CD4-positive, alpha-beta T cell (primary cell): ENCODE measurements at regions not wholly inside any gene's neighbourhood (a gene's known extent, or its start where the extent isn't known, plus 50 kb on each side); places are given as distances from the start of the nearest gene placed in this dataset.

Experiments
- ATAC-seq: fragments of 200-7000 bp; cut with Tn5 transposase; one replicate; pipeline ENCODE4 v1.10.0; 2022; ENCODE audit warnings: mild to moderate bottlenecking; ENCODE audit not compliant: poor library complexity
- CTCF ChIA-PET: fragments of 350-600 bp; sonication (Branson Sonifier 250); formaldehyde crosslinking; loops from one replicate; lab custom pipeline; 2021; ENCODE audit warnings: antibody characterized with exemption, inconsistent platforms; lab: Charles Lee
- POLR2A ChIA-PET: fragments of 350-600 bp; sonication (Branson Sonifier 250); formaldehyde crosslinking; loops from one replicate; lab custom pipeline; 2021; ENCODE audit warnings: antibody characterized with exemption, inconsistent platforms; lab: Charles Lee
- DNase-seq, 14 experiments: peaks; one replicate each; pipeline ENCODE4 v3.0.0-alpha.2; 2013 to 2020; ENCODE audit warnings: mixed read lengths in 2 of 14
- H3K27ac ChIP-seq, 2 donors: one replicate each; pipeline versions ENCODE4 v1.5.1 to v1.7.0; 2013; ENCODE audit warnings: low read length in 2 of 2, low read depth in 1 of 2, mild to moderate bottlenecking in 1 of 2
- H3K27me3 ChIP-seq, 2 experiments: 1 replicate in 1 of 2; 2 replicates in 1 of 2; pipeline versions ENCODE4 v1.6.1 to v1.7.0; 2013; ENCODE audit warnings: low read length in 2 of 2, control low read depth in 1 of 2, mild to moderate bottlenecking in 1 of 2, moderate library complexity in 1 of 2; ENCODE audit not compliant: insufficient read depth in 2 of 2, control insufficient read depth in 1 of 2
- H3K36me3 ChIP-seq: one replicate; pipeline ENCODE4 v1.6.1; 2013; ENCODE audit warnings: low read length, control low read depth; ENCODE audit not compliant: insufficient read depth
- H3K4me1 ChIP-seq: one replicate; pipeline ENCODE4 v1.6.1; 2013; ENCODE audit warnings: low read length, control low read depth; ENCODE audit not compliant: insufficient read depth
- H3K4me3 ChIP-seq: one replicate; pipeline ENCODE4 v1.5.1; 2013; ENCODE audit warnings: mild to moderate bottlenecking, low read length, moderate library complexity
- H3K9me3 ChIP-seq, 2 experiments: 1 replicate in 1 of 2; 2 replicates in 1 of 2; pipeline versions ENCODE4 v1.6.1 to v1.7.0; 2013; ENCODE audit warnings: low read length in 2 of 2, mild to moderate bottlenecking in 2 of 2, control low read depth in 1 of 2, moderate library complexity in 1 of 2; ENCODE audit not compliant: control insufficient read depth in 1 of 2, insufficient read depth in 1 of 2
- H3K27ac Mint-ChIP-seq: one replicate; pipeline ENCODE4 v1.8.0; 2020; ENCODE audit warnings: mixed read lengths
- H3K27me3 Mint-ChIP-seq: one replicate; pipeline ENCODE4 v1.8.0; 2021; ENCODE audit warnings: mixed read lengths
- H3K36me3 Mint-ChIP-seq: one replicate; pipeline ENCODE4 v1.8.0; 2021; ENCODE audit warnings: low read depth, mixed read lengths
- H3K4me1 Mint-ChIP-seq: one replicate; pipeline ENCODE4 v1.8.0; 2021; ENCODE audit warnings: low read depth, mixed read lengths
- H3K4me3 Mint-ChIP-seq: one replicate; pipeline ENCODE4 v1.8.0; 2020; ENCODE audit warnings: mild to moderate bottlenecking, mixed read lengths
- H3K9me3 Mint-ChIP-seq: one replicate; pipeline ENCODE4 v1.8.0; 2020; ENCODE audit warnings: mixed read lengths
- CTCF ChIP-seq: fragments of 200-600 bp; IDR thresholded peaks from one replicate; pipeline ENCODE4 v1.8.0; 2022; ENCODE audit warnings: antibody characterized with exemption, mild to moderate bottlenecking
- intact Hi-C, 2 experiments: fragments of 100-400 bp; cut with DNase I in 1 of 2; cut with micrococcal nuclease in 1 of 2; formaldehyde crosslinking; loops; one replicate each; pipeline versions ENCODE4 v1.15.1 to v1.9.0; 2023 to 2025; cut with DNase I, micrococcal nuclease

DNA sequence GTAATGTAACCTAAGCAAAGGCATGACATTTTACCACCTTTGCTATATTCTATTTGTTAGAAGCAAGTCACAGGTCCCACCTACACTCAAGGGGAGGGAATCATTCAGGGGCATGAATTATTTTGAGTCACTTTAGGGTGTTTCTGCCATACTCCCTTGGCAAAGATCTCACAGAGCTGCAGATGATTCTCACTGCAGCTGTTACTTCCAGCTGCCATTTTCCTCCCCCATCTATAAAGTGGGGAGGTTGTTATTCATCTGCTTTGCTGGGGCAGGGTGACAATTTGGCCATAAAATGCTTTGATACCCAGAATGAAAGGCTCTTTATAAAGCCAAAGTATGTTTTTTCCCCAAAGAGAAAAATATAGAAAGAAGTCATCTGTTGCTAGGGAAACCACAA lies 136.5 kb upstream of the SMIM31 start:
- no peaks in the 10 kb centered on the region for H3K36me3 ChIP-seq
- no peaks in the 10 kb centered on the region for H3K9me3 ChIP-seq
- no peaks in the 10 kb centered on the region for H3K27me3 ChIP-seq
- Mint-ChIP-seq H3K4me1 (no peaks in the 10 kb centered on the region), H3K9me3 (no peaks in the 10 kb centered on the region), H3K4me3 (no peak overlapping the region), H3K36me3 (no peaks in the 10 kb centered on the region), H3K27me3 (no peaks in the 10 kb centered on the region), H3K27ac (no peak overlapping the region)
- POLR2A ChIA-PET: no interaction called here
- H3K4me3 ChIP-seq: no peak overlapping the region
- H3K4me1 ChIP-seq: no peaks in the 10 kb centered on the region
- DNase-seq: no peak
- no peak for TF ChIP-seq CTCF
- CTCF ChIA-PET: no interaction called here
- no peak for ATAC-seq
- intact Hi-C loops: no loop called here
- H3K27ac ChIP-seq: no peak overlapping the region

GRCh38 chr4:164617911-164618310 lies 136.0 kb upstream of the SMIM31 start:
- no peaks in the 10 kb centered on the region for H3K27me3 ChIP-seq
- DNase-seq (no peak), ATAC-seq (no peak)
- Mint-ChIP-seq H3K27ac (no peak overlapping the region), H3K4me3 (no peak overlapping the region), H3K36me3 (no peaks in the 10 kb centered on the region), H3K9me3 (no peaks in the 10 kb centered on the region), H3K4me1 (no peaks in the 10 kb centered on the region), H3K27me3 (no peaks in the 10 kb centered on the region)
- ChIA-PET CTCF (no interaction called here), POLR2A (no interaction called here)
- no peaks in the 10 kb centered on the region for H3K9me3 ChIP-seq
- intact Hi-C loops: no loop called here
- no peaks in the 10 kb centered on the region for H3K4me1 ChIP-seq
- no peak overlapping the region for H3K27ac ChIP-seq
- no peaks in the 10 kb centered on the region for H3K36me3 ChIP-seq
- TF ChIP-seq CTCF: no peak
- no peak overlapping the region for H3K4me3 ChIP-seq

DNA sequence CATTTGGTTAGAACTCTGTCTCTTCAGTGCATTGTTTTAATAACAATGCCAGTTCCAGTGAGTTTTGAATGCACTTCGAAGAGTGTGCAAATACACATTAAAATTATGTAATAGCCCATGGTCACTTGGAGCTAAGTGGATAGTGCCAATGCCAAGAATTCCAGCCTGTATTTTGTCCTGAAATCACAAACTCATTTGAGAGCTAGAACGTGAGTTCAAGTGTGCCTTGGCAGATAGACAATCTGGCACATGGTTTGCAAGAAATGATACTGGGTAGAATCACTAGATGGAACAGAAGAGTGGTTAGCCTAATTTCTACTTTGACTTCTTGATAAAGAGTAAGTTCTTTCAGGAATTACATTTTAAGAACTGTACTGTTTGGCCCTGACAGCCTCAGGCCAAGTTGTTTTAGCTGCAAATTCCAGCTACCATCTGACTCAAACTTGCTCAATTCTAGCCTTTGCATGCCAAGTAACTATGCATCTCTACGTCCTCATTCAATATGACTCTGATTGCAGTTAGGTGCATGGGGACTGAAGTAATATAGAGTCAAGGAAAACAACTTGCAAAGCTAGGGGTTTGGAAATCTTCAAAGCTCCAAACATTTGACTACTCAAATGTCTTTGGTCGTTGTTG lies 131.9 kb upstream of the SMIM31 start:
- POLR2A ChIA-PET: no interaction called here
- Mint-ChIP-seq H3K9me3 (peaks cover 6% of the 10 kb centered on the region), H3K36me3 (no peaks in the 10 kb centered on the region), H3K27ac (no peak overlapping the region), H3K4me3 (no peak overlapping the region), H3K4me1 (no peaks in the 10 kb centered on the region), H3K27me3 (peaks cover 6% of the 10 kb centered on the region)
- ATAC-seq (no peak), DNase-seq (no peak)
- CTCF ChIA-PET: no interaction called here
- Histone ChIP-seq H3K36me3 (no peaks in the 10 kb centered on the region), H3K4me1 (no peaks in the 10 kb centered on the region), H3K4me3 (no peak overlapping the region), H3K27ac (no peak overlapping the region), H3K9me3 (peaks cover 0 to 9% of the 10 kb centered on the region in 2 experiments), H3K27me3 (no peaks in the 10 kb centered on the region)
- no peak for TF ChIP-seq CTCF
- intact Hi-C loops: no loop called here
